HG03280 (cell line): ENCODE measurements at regions not wholly inside any gene's neighbourhood (a gene's known extent, or its start where the extent isn't known, plus 50 kb on each side); places are given as distances from the start of the nearest gene placed in this dataset.

Experiments
- ATAC-seq: cut with Tn5 transposase; IDR thresholded peaks from one replicate; pipeline ENCODE4 v1.9.1; 2021; ENCODE audit warnings: mild to moderate bottlenecking, moderate library complexity; ENCODE audit not compliant: unreplicated experiment

DNA sequence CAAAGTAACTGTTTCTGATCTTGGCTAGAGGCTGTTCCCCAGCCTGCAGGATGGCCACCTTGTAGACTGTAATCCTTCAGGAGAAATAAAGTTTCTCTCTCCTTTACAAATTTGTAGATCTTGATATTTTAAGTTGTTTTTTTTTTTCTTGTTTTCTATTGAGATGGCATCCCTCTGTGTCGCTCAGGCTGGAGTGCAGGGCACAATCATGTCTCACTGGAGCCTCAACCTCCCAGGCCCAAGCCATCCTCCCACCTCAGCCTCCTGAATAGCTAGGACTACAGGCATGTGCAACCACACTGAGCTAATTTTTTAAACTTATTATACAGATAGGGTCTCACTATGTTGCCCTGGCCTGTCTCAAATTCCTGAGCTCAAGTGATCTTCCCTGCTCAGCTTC is 389.8 kb upstream of the LRRC4C start:
- no peak for ATAC-seq

DNA sequence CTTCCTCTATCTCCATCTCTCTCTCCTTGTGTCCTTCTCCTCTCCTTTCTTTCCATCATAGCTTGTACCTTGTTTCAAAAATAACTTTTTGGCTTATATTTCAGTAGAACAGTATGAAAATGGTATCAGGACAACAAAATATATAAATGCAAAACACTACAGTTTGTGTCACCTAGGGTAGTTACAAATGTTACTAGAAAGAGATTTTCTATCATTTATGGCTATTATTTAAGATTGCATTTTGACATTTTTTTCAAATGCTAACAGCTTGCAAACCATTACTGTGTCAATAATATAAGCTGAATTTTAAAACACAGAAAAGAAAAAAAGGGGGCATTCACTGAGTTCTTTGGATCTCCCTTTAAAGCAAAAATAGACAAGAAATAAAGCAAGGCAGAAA is 392.3 kb upstream of the LRRC4C start:
- ATAC-seq = no peak

DNA sequence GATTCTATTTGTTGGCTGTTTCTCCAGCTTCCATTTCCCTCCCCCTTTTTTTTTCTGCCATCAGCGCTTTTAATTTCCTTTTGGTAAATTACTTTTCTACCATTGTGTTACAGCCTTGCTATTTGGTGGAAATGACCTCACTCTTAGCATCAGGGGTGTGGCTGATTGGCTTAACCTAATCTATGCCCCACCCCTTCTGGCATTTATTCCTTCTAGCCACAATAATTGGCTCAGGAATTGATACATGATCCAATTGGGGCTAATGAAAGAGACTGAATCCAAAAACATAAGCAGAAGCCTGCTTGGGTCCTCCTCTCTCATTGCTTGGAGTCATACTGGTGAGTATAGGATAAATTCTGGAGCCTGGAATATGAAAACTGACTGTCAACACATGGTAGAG is 402.4 kb upstream of the LRRC4C start:
- ATAC-seq = no peak

DNA sequence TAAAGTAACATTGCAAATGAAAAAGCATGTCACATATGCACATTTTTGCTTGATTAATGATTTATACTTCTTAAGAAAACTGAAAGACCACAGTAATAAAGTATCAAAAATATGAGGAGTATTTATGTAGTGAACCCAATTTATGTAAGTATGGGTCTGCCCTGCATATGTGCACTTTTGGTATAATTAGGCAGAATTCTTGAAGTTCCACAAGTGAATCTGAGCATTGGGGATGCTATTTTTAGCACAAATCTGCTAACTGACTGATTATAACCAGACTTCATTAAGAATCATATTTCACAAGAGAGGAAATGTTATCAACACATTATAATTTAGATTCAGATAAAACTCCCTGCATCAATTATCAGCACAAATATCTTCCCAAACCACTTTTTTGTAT is 407.1 kb upstream of the LRRC4C start:
- no peak for ATAC-seq

DNA sequence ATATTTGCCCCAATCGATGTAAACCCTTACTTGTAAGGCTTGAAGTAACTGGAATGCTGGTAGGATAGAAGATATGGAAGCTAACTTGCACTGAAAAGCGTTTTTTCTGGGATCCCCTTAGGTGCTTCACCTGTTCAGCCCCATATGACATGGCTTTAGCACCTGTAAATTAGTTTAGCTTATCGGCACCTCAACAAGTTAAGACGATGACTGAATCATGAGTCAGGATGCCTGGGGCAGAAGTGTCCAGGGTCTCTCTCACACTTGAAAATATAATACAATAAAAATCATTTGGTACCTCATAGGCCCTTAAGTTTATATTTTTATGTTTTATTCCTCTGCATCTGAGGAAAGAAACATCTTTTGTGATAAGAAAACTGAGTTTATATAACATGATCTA is 409.2 kb upstream of the LRRC4C start:
- no peak for ATAC-seq

DNA sequence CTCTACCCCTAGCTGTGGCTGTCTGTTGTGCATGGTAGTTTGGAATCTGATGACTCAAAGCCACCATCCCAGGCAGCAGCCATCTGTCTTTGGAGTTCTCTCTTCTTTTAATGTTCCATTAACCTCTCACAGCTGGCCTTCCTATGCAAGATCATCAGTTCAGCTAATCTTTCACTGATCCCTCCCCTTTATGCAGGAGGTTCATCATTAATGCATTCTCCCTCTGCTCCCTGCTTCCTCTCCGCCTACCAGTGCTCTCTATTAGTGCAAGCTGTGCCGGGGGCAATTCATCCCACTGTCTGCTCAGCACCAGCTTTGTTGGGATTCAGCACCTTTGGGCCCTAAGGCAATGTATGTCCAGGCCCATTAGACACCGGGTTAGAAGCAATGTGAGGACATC is 413.0 kb upstream of the LRRC4C start:
- no peak for ATAC-seq

DNA sequence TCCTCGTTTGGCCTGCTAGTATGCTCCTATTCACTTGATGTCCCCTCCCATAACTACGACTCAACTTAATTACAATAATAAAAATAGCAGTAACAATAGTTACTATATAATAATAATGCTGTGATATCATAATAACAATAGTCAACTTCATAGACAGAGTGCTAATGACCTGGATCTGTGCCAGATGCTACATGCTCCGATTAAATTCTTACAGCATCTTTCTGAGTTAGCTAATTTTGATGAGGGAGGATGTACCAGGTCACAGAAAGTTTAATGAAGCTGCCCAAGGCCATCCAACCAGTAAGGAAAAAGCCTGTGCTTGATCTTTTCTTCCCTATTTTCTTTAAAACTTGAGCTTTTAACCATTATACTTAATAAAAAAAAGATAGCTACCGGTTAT is 413.4 kb upstream of the LRRC4C start:
- ATAC-seq = no peak

DNA sequence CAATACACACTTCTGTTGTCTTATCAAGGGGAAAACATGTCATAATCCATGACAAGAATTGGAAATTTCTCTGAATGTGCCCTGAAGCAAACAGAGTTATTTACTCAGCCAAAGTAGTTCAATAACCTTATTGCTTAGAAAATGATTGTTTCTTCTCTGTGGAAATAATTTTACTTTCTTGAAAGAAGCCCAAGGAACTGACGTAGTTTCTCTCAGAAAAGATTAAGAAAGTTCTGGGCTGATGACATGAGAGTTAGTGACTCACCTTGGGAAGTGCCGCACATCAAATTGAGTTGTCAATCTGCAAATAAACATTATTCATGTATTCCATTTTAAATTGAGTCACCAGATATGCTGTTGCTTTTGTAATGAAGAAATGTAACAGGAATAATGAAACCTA is 418.6 kb upstream of the LRRC4C start:
- no peak for ATAC-seq

DNA sequence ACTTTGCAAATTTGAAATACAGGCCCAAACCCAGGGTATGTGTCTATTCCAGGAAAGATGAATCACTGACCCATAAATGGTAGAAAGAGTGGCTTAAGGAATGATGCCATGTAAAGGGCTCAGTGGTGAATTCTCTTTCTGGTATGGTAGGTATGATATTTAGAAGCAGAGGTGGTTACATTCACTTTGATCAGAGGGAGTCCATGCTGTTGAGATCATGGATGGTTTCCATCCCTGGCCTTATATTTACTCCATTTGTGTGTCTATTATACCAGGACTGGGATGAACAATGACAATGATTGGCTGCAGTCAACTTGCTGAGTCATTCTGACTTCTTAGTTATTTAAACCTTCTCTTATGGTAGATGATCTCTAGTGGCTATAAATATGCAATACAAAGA is 419.8 kb upstream of the LRRC4C start:
- ATAC-seq = no peak

DNA sequence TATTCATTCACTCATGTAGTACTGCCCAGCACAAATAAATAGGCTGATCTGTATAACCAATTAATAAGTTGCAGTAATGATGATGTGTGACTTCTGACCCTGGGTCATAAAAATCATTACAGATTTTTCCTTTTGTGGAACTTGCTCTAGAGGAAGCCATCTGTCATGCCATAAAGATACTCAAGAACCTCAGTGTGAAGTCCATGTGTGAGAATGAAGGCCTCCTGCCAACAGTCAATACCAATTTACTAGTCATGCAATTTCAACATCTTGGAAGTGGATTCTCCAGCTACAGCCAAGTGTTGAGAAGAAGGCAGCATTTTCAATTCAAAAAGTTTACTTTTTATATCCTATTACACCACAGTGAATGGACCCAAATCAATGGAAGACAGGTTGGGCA is 435.6 kb upstream of the LRRC4C start:
- no peak for ATAC-seq

DNA sequence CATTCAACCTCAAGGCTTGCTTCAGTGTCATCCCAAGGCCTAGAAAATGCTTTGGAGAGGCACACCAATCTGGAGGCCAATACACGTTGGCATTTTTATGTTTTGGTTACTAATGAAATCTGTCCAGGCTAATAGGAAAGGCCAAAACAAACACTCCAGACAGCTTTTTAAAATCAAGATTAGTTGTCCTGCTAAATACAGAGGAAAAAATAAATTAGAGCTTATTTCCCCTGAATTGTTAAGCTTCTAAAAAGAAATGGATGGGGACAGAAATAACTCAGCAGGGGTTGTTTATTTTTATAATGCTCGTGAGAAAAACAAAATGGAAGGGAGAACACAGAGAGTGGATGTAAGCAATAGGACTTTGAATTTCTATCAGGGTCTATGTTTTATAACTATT is 438.5 kb upstream of the LRRC4C start:
- no peak for ATAC-seq

DNA sequence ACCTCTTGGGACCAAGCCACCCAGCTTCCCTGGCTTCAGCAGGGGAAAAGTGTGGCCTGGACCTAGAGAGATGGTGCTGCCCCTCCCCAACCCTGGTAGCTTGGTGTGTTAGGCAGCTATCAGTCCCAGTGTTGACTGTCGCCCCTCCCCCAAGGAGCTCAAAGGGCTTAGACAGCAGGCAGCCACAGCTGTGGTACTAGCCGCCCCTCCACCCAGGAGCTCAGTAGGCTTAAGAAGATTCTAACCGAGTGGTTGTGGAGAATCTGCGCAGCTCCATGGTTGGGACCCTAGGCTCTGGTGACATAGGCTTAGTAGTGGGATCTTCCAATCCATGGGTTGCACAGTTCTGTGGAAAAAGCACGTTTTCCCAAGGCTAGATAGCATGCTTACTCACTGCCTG is 458.4 kb upstream of the LRRC4C start:
- no peak for ATAC-seq

DNA sequence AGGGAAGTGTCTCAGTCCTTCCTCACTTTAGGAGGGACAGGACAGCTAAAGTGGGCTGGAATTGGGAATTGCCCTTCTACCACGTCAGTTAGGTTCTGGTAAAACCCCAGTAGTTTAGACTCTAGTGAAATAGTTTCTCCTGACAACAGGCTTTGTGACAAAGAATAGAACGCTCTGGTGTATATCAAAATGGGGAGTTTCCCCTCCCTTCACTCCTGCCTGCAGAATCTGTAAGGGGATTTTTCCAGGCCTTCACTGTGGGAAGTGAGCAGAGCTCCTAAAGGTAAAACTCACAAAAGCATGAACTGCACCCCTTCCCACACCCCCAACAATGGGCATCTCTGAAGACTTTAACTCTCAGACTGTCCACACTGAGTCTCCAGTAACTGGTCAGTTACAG is 460.9 kb upstream of the LRRC4C start:
- ATAC-seq = no peak

DNA sequence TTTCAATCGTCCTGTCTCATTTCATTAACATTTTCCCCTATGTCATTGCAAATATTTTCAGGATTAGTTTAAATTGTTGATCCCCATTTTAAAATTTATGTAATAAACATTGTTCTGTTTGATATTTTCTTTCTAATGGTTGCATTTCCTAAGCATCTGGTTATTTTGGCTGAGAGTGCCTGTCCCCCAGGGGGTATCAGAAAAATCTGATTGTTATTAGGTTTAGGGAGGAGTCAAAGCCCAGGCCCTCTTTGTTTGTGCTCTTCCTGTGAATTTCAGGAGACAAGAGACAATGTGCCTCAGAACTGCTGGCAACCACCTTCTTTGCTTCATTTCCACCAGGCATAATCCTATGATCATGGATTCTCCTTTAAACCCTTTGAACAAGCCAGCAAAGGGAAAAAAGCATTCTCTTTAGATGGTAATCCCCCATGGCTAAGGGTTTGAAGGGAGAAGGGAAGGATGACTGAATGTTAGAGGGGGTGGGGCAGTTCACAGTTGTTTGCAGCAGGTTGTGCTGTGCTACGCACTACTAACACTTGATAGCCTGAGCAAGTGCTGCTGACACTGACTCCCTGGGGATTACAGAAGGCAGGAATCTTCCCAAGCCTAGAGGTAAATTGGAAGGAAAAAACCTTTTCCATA is 462.4 kb upstream of the LRRC4C start:
- ATAC-seq = no peak

DNA sequence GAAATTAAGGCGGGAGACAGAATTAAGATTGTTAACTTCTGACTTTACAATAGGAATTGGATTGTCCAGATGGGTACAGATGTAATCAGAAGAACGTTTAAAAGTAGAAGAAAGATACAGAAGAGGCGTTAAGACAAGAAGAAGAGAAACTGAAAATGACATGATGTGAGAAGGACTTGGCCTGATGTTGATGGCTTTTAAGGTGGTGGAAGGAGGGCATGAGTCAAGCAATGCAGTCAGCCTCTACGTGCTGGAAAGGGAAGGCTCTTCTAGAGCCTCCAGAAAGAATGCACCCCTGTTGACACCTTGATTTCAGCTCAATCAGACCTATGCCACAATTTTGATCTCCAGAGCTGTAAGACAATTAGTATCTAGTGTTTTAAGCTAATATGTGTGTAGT is 466.9 kb upstream of the LRRC4C start:
- no peak for ATAC-seq

DNA sequence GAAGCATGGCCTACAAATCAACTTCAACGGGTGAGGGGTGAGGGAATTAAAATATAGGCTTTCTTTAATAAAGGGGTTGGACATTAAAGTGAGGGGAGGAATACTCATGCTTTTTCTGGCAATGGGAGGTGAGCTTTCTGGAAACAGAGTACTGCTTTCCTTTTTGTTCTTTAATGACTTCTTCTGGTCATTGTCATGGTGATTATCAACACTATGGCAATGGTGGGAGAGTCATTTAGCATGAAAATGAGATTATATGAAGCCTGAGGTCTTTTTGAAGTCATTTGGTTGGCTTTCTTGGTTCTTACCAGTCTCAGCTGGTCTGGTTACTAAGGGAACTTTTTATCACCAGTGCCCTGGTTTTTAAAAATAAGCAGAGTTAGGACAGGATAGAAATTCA is 475.8 kb upstream of the LRRC4C start:
- no peak for ATAC-seq

DNA sequence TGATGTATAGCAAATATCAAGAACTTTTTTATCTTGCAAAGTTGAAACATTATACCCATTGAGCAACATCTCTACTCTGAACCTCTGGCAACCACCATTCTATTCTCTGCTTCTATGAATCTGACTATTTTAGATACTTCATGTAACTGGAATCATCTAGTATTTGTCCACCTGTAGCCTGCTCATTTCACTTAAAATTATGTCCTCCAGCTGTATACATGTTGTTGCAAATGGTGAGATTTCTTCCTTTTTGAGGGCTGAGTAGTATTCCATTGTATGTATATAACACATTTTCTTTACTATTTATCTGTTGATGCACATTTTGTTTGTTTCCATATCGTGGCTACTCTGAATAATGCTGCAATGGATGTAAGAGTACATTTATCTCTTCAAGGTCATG is 476.3 kb upstream of the LRRC4C start:
- no peak for ATAC-seq

DNA sequence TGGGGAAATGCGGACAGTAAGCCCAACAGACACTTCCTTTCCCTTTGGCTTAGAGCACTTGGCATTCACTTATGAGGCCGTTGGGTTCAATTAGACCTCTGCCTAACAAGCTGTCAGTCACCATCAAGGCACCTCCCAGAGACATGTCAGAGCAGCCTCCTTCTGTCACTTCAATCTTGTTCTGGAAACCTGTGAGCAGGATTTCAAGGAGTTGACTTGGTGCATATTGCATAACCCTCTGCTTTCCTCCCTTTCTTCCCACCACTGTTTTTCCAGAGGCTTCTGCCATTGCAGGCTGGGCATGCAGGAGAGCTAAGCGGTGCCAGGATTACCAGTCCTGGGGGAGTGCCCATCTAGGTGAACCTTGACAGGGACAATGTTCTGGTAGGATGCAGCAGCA is 484.2 kb upstream of the LRRC4C start:
- ATAC-seq = no peak

DNA sequence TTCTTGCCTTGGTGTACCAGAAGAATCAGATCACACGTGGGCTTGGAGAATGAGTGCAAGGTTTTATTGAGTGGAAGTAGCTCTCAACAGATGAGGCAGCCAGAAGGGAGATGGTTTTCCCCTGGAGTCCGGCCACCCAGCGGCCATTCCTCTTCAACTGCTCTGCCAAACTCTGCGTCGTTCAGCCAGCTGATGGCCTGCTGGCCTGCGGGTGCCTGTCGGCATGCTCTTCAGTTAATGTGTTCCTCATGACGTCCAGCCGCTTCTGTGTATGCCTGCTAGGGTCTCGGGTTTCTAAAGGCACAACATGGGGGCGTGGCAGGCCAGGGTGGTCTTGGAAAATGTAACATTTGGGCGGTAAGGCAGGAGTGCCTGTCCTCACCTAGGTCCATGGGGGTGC is 487.9 kb upstream of the LRRC4C start:
- no peak for ATAC-seq

DNA sequence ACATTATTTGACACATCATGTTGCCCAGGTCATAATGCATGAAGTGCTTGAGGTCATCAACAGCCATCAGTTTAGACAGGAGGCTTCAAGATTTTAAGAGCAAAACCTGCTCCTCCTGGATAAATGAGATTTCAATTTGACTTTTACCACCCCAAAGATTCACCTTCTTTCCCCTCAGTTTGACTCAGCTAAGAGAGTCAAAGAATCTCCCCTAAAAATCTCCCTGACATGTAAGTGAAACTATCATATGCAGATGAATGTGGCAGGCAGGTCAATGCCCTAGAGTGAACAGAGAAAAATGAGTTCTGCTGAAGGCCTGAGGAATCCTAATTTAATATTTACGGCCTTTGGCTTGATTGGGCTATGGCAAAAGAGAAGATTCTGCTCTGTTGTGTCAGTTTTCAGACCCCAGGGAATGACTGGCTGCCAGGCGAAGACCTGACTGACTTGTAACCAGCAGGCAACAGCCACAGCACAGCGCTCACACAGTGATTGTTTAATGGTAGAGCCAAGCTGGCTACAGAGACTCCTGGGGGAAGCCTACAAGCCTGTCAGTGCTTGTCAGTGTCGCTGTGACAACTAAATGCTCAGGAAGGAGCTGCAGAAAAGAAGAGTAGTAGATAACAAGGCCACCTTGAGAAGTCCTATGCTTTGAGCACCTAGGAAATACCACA is 491.2 kb upstream of the LRRC4C start:
- no peak for ATAC-seq

DNA sequence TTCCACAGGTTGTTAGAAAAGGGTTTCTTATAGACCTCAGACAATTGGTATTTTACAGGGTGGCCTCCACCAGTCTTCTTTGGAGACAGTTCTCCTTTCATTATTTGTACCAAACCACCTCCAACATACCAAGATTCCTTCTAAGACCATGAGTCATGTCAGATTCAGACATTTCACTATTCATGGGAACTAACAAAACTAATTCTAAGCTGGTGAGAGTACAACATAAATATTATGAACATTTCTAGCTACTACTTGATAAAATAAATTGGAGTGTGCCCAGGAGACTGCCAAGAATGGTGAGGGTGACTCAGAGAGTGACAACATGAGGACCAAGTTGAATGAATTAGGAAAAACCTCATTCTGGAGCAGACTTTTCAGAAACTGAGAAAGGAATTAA is 494.6 kb upstream of the LRRC4C start:
- ATAC-seq = no peak

DNA sequence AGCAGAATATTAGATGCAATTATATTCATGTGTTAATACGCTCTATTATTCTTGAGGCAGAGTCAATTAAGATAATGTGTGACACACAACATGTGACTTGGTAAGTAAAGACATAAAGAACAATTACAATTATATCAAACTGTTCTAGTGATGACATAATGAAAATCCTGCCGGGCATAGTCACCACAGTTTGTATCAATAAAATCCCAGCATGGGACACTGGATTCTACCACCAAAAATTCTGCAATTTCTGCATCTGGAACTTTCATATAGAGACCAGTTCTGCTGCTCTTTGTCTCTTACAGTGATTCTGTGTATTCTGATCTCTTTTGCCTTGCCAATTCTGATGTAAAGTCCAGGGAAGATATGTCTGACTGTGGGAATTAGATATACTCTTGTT is 495.6 kb upstream of the LRRC4C start:
- ATAC-seq = no peak
